ENCODE measurements at regions not wholly inside any gene's neighbourhood (a gene's known extent, or its start where the extent isn't known, plus 50 kb on each side); places are given as distances from the start of the nearest gene placed in this dataset.

DNA sequence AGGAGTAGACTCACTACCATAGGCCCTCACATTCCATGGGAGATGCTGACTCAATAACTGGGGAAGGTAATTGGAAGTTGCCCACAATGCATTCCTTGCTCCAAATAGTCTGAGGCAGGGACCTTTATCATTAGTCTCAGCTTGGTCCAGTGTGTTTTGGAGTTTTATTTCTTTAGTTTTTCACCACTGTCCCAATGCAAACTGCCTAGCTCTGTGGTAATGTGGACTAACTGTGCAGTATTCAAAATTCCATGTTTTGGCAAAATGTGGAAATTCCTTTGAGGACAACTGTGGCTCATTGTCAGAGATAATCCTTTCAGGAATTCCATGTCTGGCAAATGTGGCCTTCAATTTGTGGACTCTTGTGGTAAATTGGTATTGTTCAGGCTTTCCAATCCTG, 78.1 kb upstream of the PAPPA2 start:
- no peak for TF ChIP-seq CTCF (IDR thresholded peaks at IDR 0.05)
- TF ChIP-seq POLR2A (IDR thresholded peaks at IDR 0.05) = no peak
